Esophagus (tissue), 2 donors: ENCODE measurements at regions not wholly inside any gene's neighbourhood (a gene's known extent, or its start where the extent isn't known, plus 50 kb on each side); places are given as distances from the start of the nearest gene placed in this dataset.

Experiments used
- H3K27ac ChIP-seq, 2 donors: one replicate each; pipeline ENCODE4 v1.5.1; 2013; ENCODE audit warnings: low read depth in 2 of 2, mild to moderate bottlenecking in 2 of 2, inconsistent platforms in 1 of 2, low read length in 1 of 2, moderate library complexity in 1 of 2
- H3K27me3 ChIP-seq, 2 donors: one replicate each; pipeline ENCODE4 v1.6.1; 2013; ENCODE audit warnings: low read length in 2 of 2, control low read depth in 1 of 2, mild to moderate bottlenecking in 1 of 2; ENCODE audit not compliant: insufficient read depth in 2 of 2, control insufficient read depth in 1 of 2
- H3K36me3 ChIP-seq, 2 donors: one replicate each; pipeline ENCODE4 v1.6.1; 2013; ENCODE audit warnings: low read length in 1 of 2; ENCODE audit not compliant: control insufficient read depth in 2 of 2, insufficient read depth in 2 of 2
- H3K4me1 ChIP-seq, 2 donors: one replicate each; pipeline ENCODE4 v1.6.1; 2013; ENCODE audit warnings: low read length in 1 of 2; ENCODE audit not compliant: control insufficient read depth in 2 of 2, insufficient read depth in 2 of 2
- H3K4me3 ChIP-seq, 2 donors: one replicate each; pipeline ENCODE4 v1.5.1; 2013; ENCODE audit warnings: low read length in 2 of 2, mild to moderate bottlenecking in 2 of 2, low read depth in 1 of 2, moderate library complexity in 1 of 2
- H3K9me3 ChIP-seq, 2 donors: one replicate each; pipeline ENCODE4 v1.6.1; 2013; ENCODE audit warnings: mild to moderate bottlenecking in 2 of 2, low read depth in 1 of 2, low read length in 1 of 2, moderate library complexity in 1 of 2; ENCODE audit not compliant: control insufficient read depth in 2 of 2, insufficient read depth in 1 of 2
- WGBS, 2 donors: extraction: QIAGEN DNeasy Blood & Tissue Kit; methylation state at CpG; one replicate each; pipeline ENCODE4 v1.1.7; 2013; 5-methylcytosine and 5-hydroxymethylcytosine counted together
- donor health status: healthy with polysubstance abuse.
- donor health status: Bipolar disorder and iron deficiency.

- H3K27me3 ChIP-seq: no peaks in the 10 kb centered on the region
- peaks cover 0 to 7% of the 10 kb centered on the region in 2 donors for H3K9me3 ChIP-seq
- H3K4me1 ChIP-seq: no peaks in the 10 kb centered on the region
- no peaks in the 10 kb centered on the region for H3K36me3 ChIP-seq
- 84 to 87% methylated on average over 3 of the region's 3 CpGs for WGBS, 2 donors
- no peak overlapping the region for H3K4me3 ChIP-seq
- no peak overlapping the region for H3K27ac ChIP-seq
Measured at GRCh38 chr2:150792780-150793300, 305.4 kb upstream of the RND3 start.

GRCh38 chr2:150791567-150791966 is 304.1 kb upstream of the RND3 start:
- H3K4me3 ChIP-seq: no peak overlapping the region
- no peaks in the 10 kb centered on the region for H3K36me3 ChIP-seq
- peaks cover 0 to 3% of the 10 kb centered on the region in 2 donors for H3K4me1 ChIP-seq
- no peak overlapping the region for H3K27ac ChIP-seq
- H3K27me3 ChIP-seq: no peaks in the 10 kb centered on the region
- peaks cover 0 to 7% of the 10 kb centered on the region in 2 donors for H3K9me3 ChIP-seq

GRCh38 chr2:150789376-150789905 is 302.0 kb upstream of the RND3 start:
- Histone ChIP-seq H3K27me3 (no peaks in the 10 kb centered on the region), H3K4me3 (no peak overlapping the region), H3K9me3 (peaks cover 0 to 7% of the 10 kb centered on the region in 2 donors), H3K27ac (no peak overlapping the region), H3K36me3 (no peaks in the 10 kb centered on the region), H3K4me1 (peaks cover 0 to 3% of the 10 kb centered on the region in 2 donors)
- 86 to 96% methylated on average over 2 of the region's 2 CpGs for WGBS, 2 donors

- peaks cover 0 to 3% of the 10 kb centered on the region in 2 donors for H3K4me1 ChIP-seq
- no peaks in the 10 kb centered on the region for H3K27me3 ChIP-seq
- no peak overlapping the region for H3K4me3 ChIP-seq
- no peak overlapping the region for H3K27ac ChIP-seq
- H3K9me3 ChIP-seq: peaks cover 0 to 7% of the 10 kb centered on the region in 2 donors
- no peaks in the 10 kb centered on the region for H3K36me3 ChIP-seq
- 82% methylated on average over 3 of the region's 3 CpGs for WGBS, 2 donors
Measured at GRCh38 chr2:150788426-150789140, 301.1 kb upstream of the RND3 start.

GRCh38 chr2:150787353-150788093 is 300.1 kb upstream of the RND3 start:
- Histone ChIP-seq H3K27ac (no peak overlapping the region), H3K36me3 (no peaks in the 10 kb centered on the region), H3K4me3 (no peak overlapping the region), H3K9me3 (peaks cover 0 to 4% of the 10 kb centered on the region in 2 donors), H3K27me3 (no peaks in the 10 kb centered on the region), H3K4me1 (peaks cover 0 to 3% of the 10 kb centered on the region in 2 donors)
- 60 to 72% methylated on average over 6 of the region's 6 CpGs for WGBS, 2 donors

GRCh38 chr2:150784389-150784788 is 296.9 kb upstream of the RND3 start:
- peaks cover 0 to 3% of the 10 kb centered on the region in 2 donors for H3K4me1 ChIP-seq

GRCh38 chr2:150783896-150784295 is 296.4 kb upstream of the RND3 start:
- Histone ChIP-seq H3K36me3 (no peaks in the 10 kb centered on the region), H3K4me1 (peaks cover 0 to 3% of the 10 kb centered on the region in 2 donors), H3K9me3 (no peaks in the 10 kb centered on the region), H3K4me3 (no peak overlapping the region), H3K27me3 (no peaks in the 10 kb centered on the region), H3K27ac (no peak overlapping the region)
- WGBS, 2 donors: 81 to 87% methylated on average over 4 of the region's 4 CpGs

More at GRCh38 chr2:150784389-150784788, 296.9 kb upstream of the RND3 start:
- 68 to 71% methylated on average over 3 of the region's 3 CpGs for WGBS, 2 donors
- H3K27me3 ChIP-seq: no peaks in the 10 kb centered on the region
- no peaks in the 10 kb centered on the region for H3K9me3 ChIP-seq
- no peak overlapping the region for H3K27ac ChIP-seq
- H3K36me3 ChIP-seq: no peaks in the 10 kb centered on the region
- no peak overlapping the region for H3K4me3 ChIP-seq

- WGBS, 2 donors: 73 to 83% methylated on average over 3 of the region's 3 CpGs
- Histone ChIP-seq H3K27me3 (no peaks in the 10 kb centered on the region), H3K4me3 (no peak overlapping the region), H3K4me1 (peaks cover 0 to 3% of the 10 kb centered on the region in 2 donors), H3K36me3 (no peaks in the 10 kb centered on the region), H3K27ac (no peak overlapping the region), H3K9me3 (no peaks in the 10 kb centered on the region)
Measured at GRCh38 chr2:150783015-150783414, 295.5 kb upstream of the RND3 start.

GRCh38 chr2:150782613-150783012 is 295.1 kb upstream of the RND3 start:
- H3K9me3 ChIP-seq: no peaks in the 10 kb centered on the region
- H3K4me3 ChIP-seq: no peak overlapping the region
- H3K27me3 ChIP-seq: no peaks in the 10 kb centered on the region
- no peak overlapping the region for H3K27ac ChIP-seq
- 80 to 92% methylated on average over 3 of the region's 3 CpGs for WGBS, 2 donors
- no peaks in the 10 kb centered on the region for H3K36me3 ChIP-seq
- peaks cover 0 to 3% of the 10 kb centered on the region in 2 donors for H3K4me1 ChIP-seq
